HL-60 (cell line): ENCODE measurements at regions not wholly inside any gene's neighbourhood (a gene's known extent, or its start where the extent isn't known, plus 50 kb on each side); places are given as distances from the start of the nearest gene placed in this dataset.

Experiments used
- CTCF ChIP-seq: IDR thresholded peaks from one replicate; pipeline ENCODE4 v1.5.1; 2011; ENCODE audit warnings: low read length, control low read depth, inconsistent platforms; ENCODE audit not compliant: insufficient read depth
- TF ChIP-seq, protein P1 (sequence below): IDR thresholded peaks from 2 replicates; pipeline ENCODE4 v1.6.1; 2012; ENCODE audit warnings: low read depth; ENCODE audit not compliant: insufficient replicate concordance

DNA sequence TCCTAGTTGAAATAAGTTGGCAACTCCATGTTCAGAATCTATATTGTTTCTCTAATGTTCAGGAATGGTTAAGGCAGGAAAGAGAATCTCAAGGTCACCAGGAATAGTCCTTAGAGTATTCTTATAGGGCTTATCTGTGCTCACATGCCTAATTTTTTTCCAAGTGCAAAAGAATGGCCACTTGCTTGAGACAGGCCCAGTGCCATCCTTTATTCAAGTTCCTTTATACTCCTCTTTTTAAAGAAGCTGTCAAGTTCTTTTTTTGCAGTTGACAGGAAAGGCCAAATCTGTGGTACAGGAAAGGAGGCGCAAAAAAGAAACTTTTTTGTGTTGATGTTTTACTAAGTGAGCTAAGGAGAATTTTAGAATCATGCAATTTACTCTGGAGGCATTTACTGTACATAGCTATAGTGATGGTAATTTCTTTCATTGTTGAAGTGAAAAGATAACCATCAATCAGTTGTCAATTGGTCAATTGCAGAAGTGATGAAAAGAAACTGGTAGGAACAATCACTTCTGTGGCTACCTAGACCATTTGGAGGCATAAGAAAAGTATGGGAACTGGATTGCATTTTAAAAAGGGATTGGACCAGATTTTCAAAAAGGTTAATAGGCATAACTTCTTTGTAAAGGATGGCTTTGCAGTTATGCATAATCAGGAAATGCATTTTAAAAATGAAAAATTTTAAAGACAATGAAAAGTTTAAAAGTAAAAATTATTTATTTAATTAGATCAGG lies 102.5 kb upstream of the SOX2 start:
- no peak for TF ChIP-seq CTCF
- TF ChIP-seq, protein P1, sequence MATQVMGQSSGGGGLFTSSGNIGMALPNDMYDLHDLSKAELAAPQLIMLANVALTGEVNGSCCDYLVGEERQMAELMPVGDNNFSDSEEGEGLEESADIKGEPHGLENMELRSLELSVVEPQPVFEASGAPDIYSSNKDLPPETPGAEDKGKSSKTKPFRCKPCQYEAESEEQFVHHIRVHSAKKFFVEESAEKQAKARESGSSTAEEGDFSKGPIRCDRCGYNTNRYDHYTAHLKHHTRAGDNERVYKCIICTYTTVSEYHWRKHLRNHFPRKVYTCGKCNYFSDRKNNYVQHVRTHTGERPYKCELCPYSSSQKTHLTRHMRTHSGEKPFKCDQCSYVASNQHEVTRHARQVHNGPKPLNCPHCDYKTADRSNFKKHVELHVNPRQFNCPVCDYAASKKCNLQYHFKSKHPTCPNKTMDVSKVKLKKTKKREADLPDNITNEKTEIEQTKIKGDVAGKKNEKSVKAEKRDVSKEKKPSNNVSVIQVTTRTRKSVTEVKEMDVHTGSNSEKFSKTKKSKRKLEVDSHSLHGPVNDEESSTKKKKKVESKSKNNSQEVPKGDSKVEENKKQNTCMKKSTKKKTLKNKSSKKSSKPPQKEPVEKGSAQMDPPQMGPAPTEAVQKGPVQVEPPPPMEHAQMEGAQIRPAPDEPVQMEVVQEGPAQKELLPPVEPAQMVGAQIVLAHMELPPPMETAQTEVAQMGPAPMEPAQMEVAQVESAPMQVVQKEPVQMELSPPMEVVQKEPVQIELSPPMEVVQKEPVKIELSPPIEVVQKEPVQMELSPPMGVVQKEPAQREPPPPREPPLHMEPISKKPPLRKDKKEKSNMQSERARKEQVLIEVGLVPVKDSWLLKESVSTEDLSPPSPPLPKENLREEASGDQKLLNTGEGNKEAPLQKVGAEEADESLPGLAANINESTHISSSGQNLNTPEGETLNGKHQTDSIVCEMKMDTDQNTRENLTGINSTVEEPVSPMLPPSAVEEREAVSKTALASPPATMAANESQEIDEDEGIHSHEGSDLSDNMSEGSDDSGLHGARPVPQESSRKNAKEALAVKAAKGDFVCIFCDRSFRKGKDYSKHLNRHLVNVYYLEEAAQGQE: no peak
